Transverse colon (tissue), 1 donor: ENCODE measurements at regions not wholly inside any gene's neighbourhood (a gene's known extent, or its start where the extent isn't known, plus 50 kb on each side); places are given as distances from the start of the nearest gene placed in this dataset.

Source experiments
- EP300 ChIP-seq: sonication (generic); formaldehyde crosslinking; IDR thresholded peaks from one replicate; pipeline ENCODE4 v1.6.1; 2017; ENCODE audit warnings: antibody characterized with exemption, low read depth
- POLR2A ChIP-seq: fragments of 450-650 bp; IDR thresholded peaks from one replicate; pipeline ENCODE4 v1.6.1; 2016; ENCODE audit warnings: antibody characterized with exemption, mild to moderate bottlenecking, moderate library complexity

- TF ChIP-seq POLR2A (no peak), EP300 (no peak)
These were observed 517.9 kb upstream of the SMIM21 start for GRCh38 chr18:75945265-75945933.
